ENCODE measurements at regions not wholly inside any gene's neighbourhood (a gene's known extent, or its start where the extent isn't known, plus 50 kb on each side); places are given as distances from the start of the nearest gene placed in this dataset.

DNA sequence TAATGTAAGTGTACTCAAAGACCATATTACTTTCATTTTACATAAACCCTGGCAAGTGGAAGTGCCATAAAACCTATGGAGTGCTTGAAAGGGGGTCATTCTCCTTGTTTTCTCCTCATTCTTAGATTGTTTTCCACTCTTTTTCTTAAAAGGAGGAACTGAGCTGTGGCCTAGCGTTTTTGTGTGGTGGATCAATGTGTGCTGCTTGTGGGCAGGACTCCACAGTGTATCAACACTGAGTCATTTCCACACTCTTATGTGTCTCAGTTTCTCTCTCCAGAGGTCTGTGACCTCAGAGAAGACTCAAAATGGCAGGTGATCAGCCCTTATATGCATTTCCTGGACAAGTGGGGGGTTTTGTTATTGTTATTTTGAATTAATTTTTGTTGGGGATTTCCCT lies 516.1 kb upstream of the CDH10 start:
- BruUV-seq (replicated peaks) = no TSS peak
- no peak for TF ChIP-seq EZH2 (IDR thresholded peaks at IDR 0.05; ENCODE audit: borderline replicate concordance, low read depth, low read length, poor library complexity, severe bottlenecking)
- TF ChIP-seq, protein P1, sequence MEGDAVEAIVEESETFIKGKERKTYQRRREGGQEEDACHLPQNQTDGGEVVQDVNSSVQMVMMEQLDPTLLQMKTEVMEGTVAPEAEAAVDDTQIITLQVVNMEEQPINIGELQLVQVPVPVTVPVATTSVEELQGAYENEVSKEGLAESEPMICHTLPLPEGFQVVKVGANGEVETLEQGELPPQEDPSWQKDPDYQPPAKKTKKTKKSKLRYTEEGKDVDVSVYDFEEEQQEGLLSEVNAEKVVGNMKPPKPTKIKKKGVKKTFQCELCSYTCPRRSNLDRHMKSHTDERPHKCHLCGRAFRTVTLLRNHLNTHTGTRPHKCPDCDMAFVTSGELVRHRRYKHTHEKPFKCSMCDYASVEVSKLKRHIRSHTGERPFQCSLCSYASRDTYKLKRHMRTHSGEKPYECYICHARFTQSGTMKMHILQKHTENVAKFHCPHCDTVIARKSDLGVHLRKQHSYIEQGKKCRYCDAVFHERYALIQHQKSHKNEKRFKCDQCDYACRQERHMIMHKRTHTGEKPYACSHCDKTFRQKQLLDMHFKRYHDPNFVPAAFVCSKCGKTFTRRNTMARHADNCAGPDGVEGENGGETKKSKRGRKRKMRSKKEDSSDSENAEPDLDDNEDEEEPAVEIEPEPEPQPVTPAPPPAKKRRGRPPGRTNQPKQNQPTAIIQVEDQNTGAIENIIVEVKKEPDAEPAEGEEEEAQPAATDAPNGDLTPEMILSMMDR (conservative IDR thresholded peaks at IDR 0.05; ENCODE audit: low read depth, low read length) = no peak
- no peak for DNase-seq (ENCODE audit: low spot score)
- no peak overlapping the region for H3K27ac ChIP-seq (ENCODE audit: low read depth, low read length, poor library complexity, severe bottlenecking)
- ChIA-PET CTCF (no interaction called here), POLR2A (ENCODE audit: low non-redundant PET) (no interaction called here)
- H3K9me3 ChIP-seq (ENCODE audit: low read depth, low read length, poor library complexity, severe bottlenecking) = peaks cover 4% of the 10 kb centered on the region
- intact Hi-C loops (cut with micrococcal nuclease; ENCODE audit: unreplicated experiment) = no loop called here
- H3K36me3 ChIP-seq (ENCODE audit: insufficient read depth, low read length, poor library complexity, severe bottlenecking) = no peaks in the 10 kb centered on the region
- H3K27me3 ChIP-seq (replicated peaks; ENCODE audit: insufficient read depth, low read depth, low read length, poor library complexity) = no peaks in the 10 kb centered on the region
- H3K4me3 ChIP-seq (ENCODE audit: low read depth, low read length, poor library complexity, severe bottlenecking) = no peak overlapping the region
- no peaks in the 10 kb centered on the region for H3K4me1 ChIP-seq (ENCODE audit: insufficient read depth, low read length, poor library complexity, severe bottlenecking)

DNA sequence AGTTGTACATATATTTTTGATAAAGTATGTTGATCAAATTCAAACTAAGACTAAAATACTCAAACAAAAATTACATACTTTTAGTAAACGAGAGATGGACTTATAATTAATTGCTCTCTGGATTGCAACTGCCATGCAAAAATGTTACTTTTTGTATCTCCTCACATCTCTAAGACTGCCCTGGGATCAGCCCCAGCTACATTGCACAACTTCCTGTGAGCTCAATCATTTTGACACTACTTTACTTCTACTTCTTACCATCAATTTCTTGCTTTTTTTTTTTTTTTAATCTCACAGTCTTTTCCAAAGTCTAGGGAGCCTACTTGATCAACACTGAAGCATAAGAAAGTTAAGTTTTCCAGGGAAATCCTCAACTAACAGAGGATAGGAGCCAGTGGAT lies 506.0 kb upstream of the CDH10 start:
- DNase-seq (ENCODE audit: low spot score) = peak; percentile 26
- TF ChIP-seq, protein P1 (conservative IDR thresholded peaks at IDR 0.05; ENCODE audit: low read depth, low read length) = no peak
- TF ChIP-seq EZH2 (IDR thresholded peaks at IDR 0.05; ENCODE audit: borderline replicate concordance, low read depth, low read length, poor library complexity, severe bottlenecking) = no peak
- no TSS peak for BruUV-seq (replicated peaks)
- Histone ChIP-seq H3K27ac (ENCODE audit: low read depth, low read length, poor library complexity, severe bottlenecking) (no peak overlapping the region), H3K36me3 (ENCODE audit: insufficient read depth, low read length, poor library complexity, severe bottlenecking) (no peaks in the 10 kb centered on the region), H3K27me3 (replicated peaks; ENCODE audit: insufficient read depth, low read depth, low read length, poor library complexity) (no peaks in the 10 kb centered on the region), H3K9me3 (ENCODE audit: low read depth, low read length, poor library complexity, severe bottlenecking) (no peaks in the 10 kb centered on the region), H3K4me1 (ENCODE audit: insufficient read depth, low read length, poor library complexity, severe bottlenecking) (no peaks in the 10 kb centered on the region), H3K4me3 (ENCODE audit: low read depth, low read length, poor library complexity, severe bottlenecking) (no peak overlapping the region)
- POLR2A ChIA-PET (ENCODE audit: low non-redundant PET) = interaction anchor here (0.6 kb wide), 1 partner anchor 260 kb away, joined by 3 read pairs; no protein-coding TSS in a partner anchor
- intact Hi-C loops (cut with micrococcal nuclease; ENCODE audit: unreplicated experiment) = no loop called here
- CTCF ChIA-PET = no interaction called here

DNA sequence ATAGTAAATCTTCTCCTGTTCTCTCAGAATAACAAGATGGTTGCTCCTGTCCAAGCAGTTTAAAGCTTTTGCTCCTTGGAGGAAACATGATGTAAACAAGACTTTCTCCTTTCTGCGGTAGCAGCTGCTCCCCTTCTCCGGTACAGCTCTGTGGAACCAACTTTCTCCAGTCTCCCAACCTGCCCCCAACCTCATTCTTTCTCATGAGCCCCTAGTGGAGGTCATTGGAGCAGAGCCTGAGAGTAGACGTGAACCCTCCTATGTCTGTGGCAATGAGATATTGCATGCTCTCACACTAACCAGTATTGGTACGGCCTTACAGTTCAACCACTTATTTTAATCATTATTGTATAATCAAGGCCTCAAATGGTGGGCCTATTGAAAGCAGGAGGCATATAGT lies 483.8 kb upstream of the CDH10 start:
- DNase-seq (ENCODE audit: low spot score) = no peak
- TF ChIP-seq, protein P1 (conservative IDR thresholded peaks at IDR 0.05; ENCODE audit: low read depth, low read length) = no peak
- TF ChIP-seq EZH2 (IDR thresholded peaks at IDR 0.05; ENCODE audit: borderline replicate concordance, low read depth, low read length, poor library complexity, severe bottlenecking) = no peak
- Histone ChIP-seq H3K36me3 (ENCODE audit: insufficient read depth, low read length, poor library complexity, severe bottlenecking) (no peaks in the 10 kb centered on the region), H3K27ac (ENCODE audit: low read depth, low read length, poor library complexity, severe bottlenecking) (no peak overlapping the region), H3K9me3 (ENCODE audit: low read depth, low read length, poor library complexity, severe bottlenecking) (no peaks in the 10 kb centered on the region), H3K27me3 (replicated peaks; ENCODE audit: insufficient read depth, low read depth, low read length, poor library complexity) (no peaks in the 10 kb centered on the region), H3K4me1 (ENCODE audit: insufficient read depth, low read length, poor library complexity, severe bottlenecking) (no peaks in the 10 kb centered on the region), H3K4me3 (ENCODE audit: low read depth, low read length, poor library complexity, severe bottlenecking) (no peak overlapping the region)
- ChIA-PET POLR2A (ENCODE audit: low non-redundant PET) (interaction anchor here (0.7 kb wide), 1 partner anchor 1330 kb away, joined by 3 read pairs; no protein-coding TSS in a partner anchor), CTCF (no interaction called here)
- intact Hi-C loops (cut with micrococcal nuclease; ENCODE audit: unreplicated experiment) = no loop called here
- no TSS peak for BruUV-seq (replicated peaks)

All from A673 (cell line).